ENCODE measurements at regions not wholly inside any gene's neighbourhood (a gene's known extent, or its start where the extent isn't known, plus 50 kb on each side); places are given as distances from the start of the nearest gene placed in this dataset.

- TF ChIP-seq, protein P1, sequence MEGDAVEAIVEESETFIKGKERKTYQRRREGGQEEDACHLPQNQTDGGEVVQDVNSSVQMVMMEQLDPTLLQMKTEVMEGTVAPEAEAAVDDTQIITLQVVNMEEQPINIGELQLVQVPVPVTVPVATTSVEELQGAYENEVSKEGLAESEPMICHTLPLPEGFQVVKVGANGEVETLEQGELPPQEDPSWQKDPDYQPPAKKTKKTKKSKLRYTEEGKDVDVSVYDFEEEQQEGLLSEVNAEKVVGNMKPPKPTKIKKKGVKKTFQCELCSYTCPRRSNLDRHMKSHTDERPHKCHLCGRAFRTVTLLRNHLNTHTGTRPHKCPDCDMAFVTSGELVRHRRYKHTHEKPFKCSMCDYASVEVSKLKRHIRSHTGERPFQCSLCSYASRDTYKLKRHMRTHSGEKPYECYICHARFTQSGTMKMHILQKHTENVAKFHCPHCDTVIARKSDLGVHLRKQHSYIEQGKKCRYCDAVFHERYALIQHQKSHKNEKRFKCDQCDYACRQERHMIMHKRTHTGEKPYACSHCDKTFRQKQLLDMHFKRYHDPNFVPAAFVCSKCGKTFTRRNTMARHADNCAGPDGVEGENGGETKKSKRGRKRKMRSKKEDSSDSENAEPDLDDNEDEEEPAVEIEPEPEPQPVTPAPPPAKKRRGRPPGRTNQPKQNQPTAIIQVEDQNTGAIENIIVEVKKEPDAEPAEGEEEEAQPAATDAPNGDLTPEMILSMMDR (IDR thresholded peaks at IDR 0.05), result no peak
- TF ChIP-seq POLR2A (IDR thresholded peaks at IDR 0.05), result no peak
Measured at GRCh38 chr16:63581570-63581969, 1540.3 kb downstream of the CDH11 start.
